K562 (cell line): ENCODE measurements at regions not wholly inside any gene's neighbourhood (a gene's known extent, or its start where the extent isn't known, plus 50 kb on each side); places are given as distances from the start of the nearest gene placed in this dataset.

Experiments used
- ARHGAP35 ChIP-seq: fragments of 450-650 bp; IDR thresholded peaks from 2 replicates; pipeline ENCODE4 v1.6.1; 2018; ENCODE audit not compliant: partially characterized antibody
- ERF ChIP-seq: fragments of 450-650 bp; formaldehyde crosslinking; IDR thresholded peaks from 2 replicates; pipeline ENCODE4 v1.4.0; 2020; ENCODE audit warnings: mild to moderate bottlenecking, mixed read lengths
- ETV1 ChIP-seq: fragments of 450-650 bp; conservative IDR thresholded peaks from 2 replicates; pipeline ENCODE4 v1.6.1; 2016; ENCODE audit warnings: missing genetic modification characterization, control low read depth, low read depth, missing compliant biosample characterization
- FOSL1 ChIP-seq: fragments of 200-800 bp; sonication (Bioruptor generic); conservative IDR thresholded peaks from 2 replicates; pipeline ENCODE4 v1.6.1; 2016; ENCODE audit warnings: missing genetic modification characterization, missing compliant biosample characterization
- NELFE ChIP-seq: IDR thresholded peaks from 2 replicates; pipeline ENCODE4 v1.6.1; 2011; ENCODE audit warnings: mild to moderate bottlenecking; ENCODE audit not compliant: insufficient read depth, insufficient read length
- NFE2 ChIP-seq: IDR thresholded peaks from 2 replicates; pipeline ENCODE4 v1.6.1; 2014; ENCODE audit warnings: antibody characterized with exemption, low read depth
- NFRKB ChIP-seq: fragments of 450-650 bp; IDR thresholded peaks from 2 replicates; pipeline ENCODE4 v1.6.1; 2016; ENCODE audit warnings: low read depth
- TEAD1 ChIP-seq, 2 experiments: fragments of 450-650 bp in 1 of 2; sonication (generic) in 1 of 2; formaldehyde crosslinking; IDR thresholded peaks; 2 replicates each; pipeline versions ENCODE4 v1.4.0 to v1.8.0; 2020 to 2022; ENCODE audit warnings: mild to moderate bottlenecking in 2 of 2, missing genetic modification reagents in 1 of 2
- TEAD2 ChIP-seq: fragments of 450-650 bp; IDR thresholded peaks from 2 replicates; pipeline ENCODE4 v1.6.1; 2016; ENCODE audit warnings: missing genetic modification characterization, control low read depth, missing compliant biosample characterization
- TFAM ChIP-seq: fragments of 250-450 bp; sonication (Bioruptor Pico); conservative IDR thresholded peaks from 2 replicates; pipeline ENCODE4 v1.5.0; 2021; ENCODE audit warnings: mild to moderate bottlenecking, moderate library complexity
- ZBTB17 ChIP-seq: fragments of 450-650 bp; formaldehyde crosslinking; IDR thresholded peaks from 2 replicates; pipeline ENCODE4 v1.4.0; 2020; ENCODE audit warnings: mild to moderate bottlenecking
- TF ChIP-seq, protein P1 (sequence below): fragments of 450-650 bp; formaldehyde crosslinking; IDR thresholded peaks from 2 replicates; pipeline ENCODE4 v1.4.0; 2020; ENCODE audit warnings: mild to moderate bottlenecking, mixed read lengths
- TF ChIP-seq, protein P2 (sequence below): sonication (generic); IDR thresholded peaks from 2 replicates; pipeline ENCODE4 v1.6.1; 2016
- TF ChIP-seq, protein P3 (sequence below): fragments of 200-800 bp; sonication (Bioruptor generic); IDR thresholded peaks from 2 replicates; pipeline ENCODE4 v1.6.1; 2016; ENCODE audit warnings: missing genetic modification characterization, missing compliant biosample characterization
- TF ChIP-seq, protein P4 (sequence below), 2 experiments: fragments of 250-450 bp in 1 of 2; fragments of 450-650 bp in 1 of 2; sonication (Bioruptor Pico) in 1 of 2; IDR thresholded peaks; 2 replicates each; pipeline versions ENCODE4 v1.6.1 to v1.8.0; 2016 to 2021; ENCODE audit warnings: mild to moderate bottlenecking in 2 of 2, moderate library complexity in 2 of 2, missing compliant biosample characterization in 1 of 2, missing genetic modification characterization in 1 of 2

DNA sequence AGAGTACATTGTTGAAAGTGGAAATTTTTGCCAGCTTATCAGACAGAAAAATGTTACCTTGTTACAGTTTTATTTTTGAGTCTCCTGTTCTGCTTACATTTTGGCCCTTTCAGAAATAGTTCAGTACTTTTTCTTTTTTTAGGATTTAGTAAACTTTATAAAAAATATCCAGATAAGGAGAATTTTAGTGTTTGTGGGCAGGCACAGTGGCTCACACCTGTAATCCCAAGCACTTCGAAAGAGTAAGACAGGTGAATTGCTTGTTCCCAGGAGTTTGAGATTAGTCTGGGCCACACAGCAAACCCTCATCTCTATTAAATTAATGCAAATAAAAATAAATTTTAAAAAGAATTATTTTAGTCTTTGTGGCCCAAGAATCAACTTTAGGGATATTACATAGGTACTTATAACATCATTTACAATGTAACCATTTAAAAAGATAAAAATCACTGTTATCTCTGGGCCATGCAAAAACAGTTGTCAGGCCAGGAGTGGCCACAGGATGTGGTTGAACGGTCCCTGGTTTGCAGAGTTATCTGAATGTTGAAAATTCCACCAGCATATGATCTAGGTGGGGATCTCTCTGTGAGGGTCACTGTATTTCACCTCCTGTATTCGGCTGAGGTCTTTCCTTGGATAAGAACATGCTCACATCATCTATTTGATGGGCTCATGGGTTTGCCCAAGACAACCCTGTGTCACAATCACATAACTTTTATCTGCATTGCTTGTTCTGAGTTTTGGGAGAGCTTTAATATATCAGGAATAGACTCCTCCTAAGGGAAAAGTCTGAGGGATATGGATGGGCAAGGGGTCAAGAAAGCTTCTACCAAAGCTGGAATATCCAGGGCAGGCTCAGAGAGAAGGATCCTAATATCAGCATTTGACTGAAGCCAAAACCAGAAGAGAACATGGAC lies 91.5 kb downstream of the GGTLC2 start (continued):
- no peak for TF ChIP-seq NELFE
- TF ChIP-seq ZBTB17 = no peak
- no peak for TF ChIP-seq NFE2
- no peak for TF ChIP-seq TFAM (CRISPR knock-in tag)
- TF ChIP-seq ERF = no peak
- TF ChIP-seq NFRKB = no peak
- TF ChIP-seq, protein P1, sequence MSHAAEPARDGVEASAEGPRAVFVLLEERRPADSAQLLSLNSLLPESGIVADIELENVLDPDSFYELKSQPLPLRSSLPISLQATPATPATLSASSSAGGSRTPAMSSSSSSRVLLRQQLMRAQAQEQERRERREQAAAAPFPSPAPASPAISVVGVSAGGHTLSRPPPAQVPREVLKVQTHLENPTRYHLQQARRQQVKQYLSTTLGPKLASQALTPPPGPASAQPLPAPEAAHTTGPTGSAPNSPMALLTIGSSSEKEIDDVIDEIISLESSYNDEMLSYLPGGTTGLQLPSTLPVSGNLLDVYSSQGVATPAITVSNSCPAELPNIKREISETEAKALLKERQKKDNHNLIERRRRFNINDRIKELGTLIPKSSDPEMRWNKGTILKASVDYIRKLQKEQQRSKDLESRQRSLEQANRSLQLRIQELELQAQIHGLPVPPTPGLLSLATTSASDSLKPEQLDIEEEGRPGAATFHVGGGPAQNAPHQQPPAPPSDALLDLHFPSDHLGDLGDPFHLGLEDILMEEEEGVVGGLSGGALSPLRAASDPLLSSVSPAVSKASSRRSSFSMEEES (CRISPR knock-in tag) = no peak
- no peak for TF ChIP-seq ARHGAP35
- TF ChIP-seq TEAD1 (CRISPR knock-in tag; IDR thresholded peaks at IDR 0.05) = peak in 1 of 2 experiments; percentile 67; a peak in 2 of 4 replicates
- no peak for TF ChIP-seq FOSL1 (tag)
- no peak for TF ChIP-seq ETV1 (tag)
- TF ChIP-seq, protein P2, sequence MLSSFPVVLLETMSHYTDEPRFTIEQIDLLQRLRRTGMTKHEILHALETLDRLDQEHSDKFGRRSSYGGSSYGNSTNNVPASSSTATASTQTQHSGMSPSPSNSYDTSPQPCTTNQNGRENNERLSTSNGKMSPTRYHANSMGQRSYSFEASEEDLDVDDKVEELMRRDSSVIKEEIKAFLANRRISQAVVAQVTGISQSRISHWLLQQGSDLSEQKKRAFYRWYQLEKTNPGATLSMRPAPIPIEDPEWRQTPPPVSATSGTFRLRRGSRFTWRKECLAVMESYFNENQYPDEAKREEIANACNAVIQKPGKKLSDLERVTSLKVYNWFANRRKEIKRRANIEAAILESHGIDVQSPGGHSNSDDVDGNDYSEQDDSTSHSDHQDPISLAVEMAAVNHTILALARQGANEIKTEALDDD = no peak
- TF ChIP-seq, protein P3, sequence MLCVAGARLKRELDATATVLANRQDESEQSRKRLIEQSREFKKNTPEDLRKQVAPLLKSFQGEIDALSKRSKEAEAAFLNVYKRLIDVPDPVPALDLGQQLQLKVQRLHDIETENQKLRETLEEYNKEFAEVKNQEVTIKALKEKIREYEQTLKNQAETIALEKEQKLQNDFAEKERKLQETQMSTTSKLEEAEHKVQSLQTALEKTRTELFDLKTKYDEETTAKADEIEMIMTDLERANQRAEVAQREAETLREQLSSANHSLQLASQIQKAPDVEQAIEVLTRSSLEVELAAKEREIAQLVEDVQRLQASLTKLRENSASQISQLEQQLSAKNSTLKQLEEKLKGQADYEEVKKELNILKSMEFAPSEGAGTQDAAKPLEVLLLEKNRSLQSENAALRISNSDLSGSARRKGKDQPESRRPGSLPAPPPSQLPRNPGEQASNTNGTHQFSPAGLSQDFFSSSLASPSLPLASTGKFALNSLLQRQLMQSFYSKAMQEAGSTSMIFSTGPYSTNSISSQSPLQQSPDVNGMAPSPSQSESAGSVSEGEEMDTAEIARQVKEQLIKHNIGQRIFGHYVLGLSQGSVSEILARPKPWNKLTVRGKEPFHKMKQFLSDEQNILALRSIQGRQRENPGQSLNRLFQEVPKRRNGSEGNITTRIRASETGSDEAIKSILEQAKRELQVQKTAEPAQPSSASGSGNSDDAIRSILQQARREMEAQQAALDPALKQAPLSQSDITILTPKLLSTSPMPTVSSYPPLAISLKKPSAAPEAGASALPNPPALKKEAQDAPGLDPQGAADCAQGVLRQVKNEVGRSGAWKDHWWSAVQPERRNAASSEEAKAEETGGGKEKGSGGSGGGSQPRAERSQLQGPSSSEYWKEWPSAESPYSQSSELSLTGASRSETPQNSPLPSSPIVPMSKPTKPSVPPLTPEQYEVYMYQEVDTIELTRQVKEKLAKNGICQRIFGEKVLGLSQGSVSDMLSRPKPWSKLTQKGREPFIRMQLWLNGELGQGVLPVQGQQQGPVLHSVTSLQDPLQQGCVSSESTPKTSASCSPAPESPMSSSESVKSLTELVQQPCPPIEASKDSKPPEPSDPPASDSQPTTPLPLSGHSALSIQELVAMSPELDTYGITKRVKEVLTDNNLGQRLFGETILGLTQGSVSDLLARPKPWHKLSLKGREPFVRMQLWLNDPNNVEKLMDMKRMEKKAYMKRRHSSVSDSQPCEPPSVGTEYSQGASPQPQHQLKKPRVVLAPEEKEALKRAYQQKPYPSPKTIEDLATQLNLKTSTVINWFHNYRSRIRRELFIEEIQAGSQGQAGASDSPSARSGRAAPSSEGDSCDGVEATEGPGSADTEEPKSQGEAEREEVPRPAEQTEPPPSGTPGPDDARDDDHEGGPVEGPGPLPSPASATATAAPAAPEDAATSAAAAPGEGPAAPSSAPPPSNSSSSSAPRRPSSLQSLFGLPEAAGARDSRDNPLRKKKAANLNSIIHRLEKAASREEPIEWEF = 0 out of 2 replicates have a peak, but pooled peaks have one; percentile 17
- TF ChIP-seq, protein P4, sequence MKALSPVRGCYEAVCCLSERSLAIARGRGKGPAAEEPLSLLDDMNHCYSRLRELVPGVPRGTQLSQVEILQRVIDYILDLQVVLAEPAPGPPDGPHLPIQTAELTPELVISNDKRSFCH (CRISPR knock-in tag; IDR thresholded peaks at IDR 0.05) = no peak
- TF ChIP-seq, protein P4 (tag; IDR thresholded peaks at IDR 0.05) = no peak
- no peak for TF ChIP-seq TEAD2
